Tibial nerve (tissue), 3 donors: ENCODE measurements at regions not wholly inside any gene's neighbourhood (a gene's known extent, or its start where the extent isn't known, plus 50 kb on each side); places are given as distances from the start of the nearest gene placed in this dataset.
"Not testable (repeated sequence)": the region's sequence is repeated elsewhere in the genome, so short reads cannot be mapped to it uniquely, and the experiment has no call there.

Experiments used
- POLR2A ChIP-seq, 2 donors: fragments of 450-650 bp; IDR thresholded peaks; one replicate each; pipeline ENCODE4 v1.6.1; 2017; ENCODE audit warnings: antibody characterized with exemption in 2 of 2, mild to moderate bottlenecking in 2 of 2, moderate library complexity in 2 of 2
- TF ChIP-seq, protein P1 (sequence below), 5 experiments: fragments of 200-600 bp in 3 of 5; fragments of 450-650 bp in 2 of 5; sonication (generic) in 3 of 5; IDR thresholded peaks; one replicate each; pipeline ENCODE4 v1.5.1; 2016 to 2019; ENCODE audit warnings: antibody characterized with exemption in 5 of 5, mild to moderate bottlenecking in 3 of 5, moderate library complexity in 2 of 5

DNA sequence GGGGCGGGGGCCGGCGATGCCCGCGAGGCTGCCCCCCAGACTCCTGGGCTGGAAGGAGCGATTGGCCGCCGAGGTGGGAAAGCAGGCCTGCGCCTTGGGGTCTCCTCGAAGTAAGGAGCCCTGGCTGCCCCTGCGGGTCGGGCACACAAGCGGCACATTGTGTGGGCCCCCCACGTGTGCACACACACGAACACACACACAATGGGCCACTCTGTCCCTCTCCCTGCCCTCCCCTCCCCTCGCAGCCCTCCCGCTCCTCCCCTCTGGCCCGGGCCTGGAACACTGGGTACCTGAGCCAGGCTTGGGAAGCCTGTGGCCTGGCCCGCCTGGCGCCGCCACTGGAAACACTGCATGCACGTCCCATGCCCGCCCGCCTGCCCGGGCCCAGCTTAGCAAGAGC, 517.1 kb downstream of the TP53TG3F start:
- TF ChIP-seq, protein P1, sequence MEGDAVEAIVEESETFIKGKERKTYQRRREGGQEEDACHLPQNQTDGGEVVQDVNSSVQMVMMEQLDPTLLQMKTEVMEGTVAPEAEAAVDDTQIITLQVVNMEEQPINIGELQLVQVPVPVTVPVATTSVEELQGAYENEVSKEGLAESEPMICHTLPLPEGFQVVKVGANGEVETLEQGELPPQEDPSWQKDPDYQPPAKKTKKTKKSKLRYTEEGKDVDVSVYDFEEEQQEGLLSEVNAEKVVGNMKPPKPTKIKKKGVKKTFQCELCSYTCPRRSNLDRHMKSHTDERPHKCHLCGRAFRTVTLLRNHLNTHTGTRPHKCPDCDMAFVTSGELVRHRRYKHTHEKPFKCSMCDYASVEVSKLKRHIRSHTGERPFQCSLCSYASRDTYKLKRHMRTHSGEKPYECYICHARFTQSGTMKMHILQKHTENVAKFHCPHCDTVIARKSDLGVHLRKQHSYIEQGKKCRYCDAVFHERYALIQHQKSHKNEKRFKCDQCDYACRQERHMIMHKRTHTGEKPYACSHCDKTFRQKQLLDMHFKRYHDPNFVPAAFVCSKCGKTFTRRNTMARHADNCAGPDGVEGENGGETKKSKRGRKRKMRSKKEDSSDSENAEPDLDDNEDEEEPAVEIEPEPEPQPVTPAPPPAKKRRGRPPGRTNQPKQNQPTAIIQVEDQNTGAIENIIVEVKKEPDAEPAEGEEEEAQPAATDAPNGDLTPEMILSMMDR (IDR thresholded peaks at IDR 0.05): not testable (repeated sequence)
- not testable (repeated sequence) for TF ChIP-seq POLR2A (IDR thresholded peaks at IDR 0.05)
